Embryonic facial prominence (tissue), 1 donor: ENCODE measurements at regions not wholly inside any gene's neighbourhood (a gene's known extent, or its start where the extent isn't known, plus 50 kb on each side); places are given as distances from the start of the nearest gene placed in this dataset.

Experiments used
- DNase-seq: peaks from one replicate; pipeline ENCODE4 v3.0.0-alpha.2; 2016; ENCODE audit errors: extremely low spot score

- DNase-seq: no peak
These were observed 78.1 kb upstream of the ZEB2 start for GRCh38 chr2:144597894-144598593.

DNA sequence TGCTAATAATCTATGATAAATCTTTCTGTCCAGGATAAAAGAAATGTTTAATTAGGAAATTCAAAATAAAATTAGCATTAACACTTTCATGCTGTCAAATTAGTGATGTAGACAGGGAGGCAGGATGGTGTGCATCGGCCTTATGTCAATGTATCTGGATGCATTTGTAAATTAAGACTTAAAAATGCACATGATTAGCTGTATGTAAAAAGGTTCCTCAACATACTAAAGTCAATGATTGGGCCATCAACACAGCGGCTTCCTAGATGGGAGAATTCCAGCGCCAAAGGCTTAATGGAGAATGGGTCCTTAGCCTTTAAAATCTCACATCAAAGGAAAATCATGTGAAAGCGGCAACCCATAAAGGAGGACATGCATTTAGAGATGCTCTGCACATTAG lies 77.5 kb upstream of the ZEB2 start:
- DNase-seq: no peak

- DNase-seq: no peak
These were observed 76.4 kb upstream of the ZEB2 start for GRCh38 chr2:144596073-144596871.

GRCh38 chr2:144595686-144596072 lies 75.8 kb upstream of the ZEB2 start:
- no peak for DNase-seq

- DNase-seq: no peak
These were observed 75.4 kb upstream of the ZEB2 start for GRCh38 chr2:144595279-144595678.

GRCh38 chr2:144593803-144594202 lies 73.9 kb upstream of the ZEB2 start:
- no peak for DNase-seq

DNA sequence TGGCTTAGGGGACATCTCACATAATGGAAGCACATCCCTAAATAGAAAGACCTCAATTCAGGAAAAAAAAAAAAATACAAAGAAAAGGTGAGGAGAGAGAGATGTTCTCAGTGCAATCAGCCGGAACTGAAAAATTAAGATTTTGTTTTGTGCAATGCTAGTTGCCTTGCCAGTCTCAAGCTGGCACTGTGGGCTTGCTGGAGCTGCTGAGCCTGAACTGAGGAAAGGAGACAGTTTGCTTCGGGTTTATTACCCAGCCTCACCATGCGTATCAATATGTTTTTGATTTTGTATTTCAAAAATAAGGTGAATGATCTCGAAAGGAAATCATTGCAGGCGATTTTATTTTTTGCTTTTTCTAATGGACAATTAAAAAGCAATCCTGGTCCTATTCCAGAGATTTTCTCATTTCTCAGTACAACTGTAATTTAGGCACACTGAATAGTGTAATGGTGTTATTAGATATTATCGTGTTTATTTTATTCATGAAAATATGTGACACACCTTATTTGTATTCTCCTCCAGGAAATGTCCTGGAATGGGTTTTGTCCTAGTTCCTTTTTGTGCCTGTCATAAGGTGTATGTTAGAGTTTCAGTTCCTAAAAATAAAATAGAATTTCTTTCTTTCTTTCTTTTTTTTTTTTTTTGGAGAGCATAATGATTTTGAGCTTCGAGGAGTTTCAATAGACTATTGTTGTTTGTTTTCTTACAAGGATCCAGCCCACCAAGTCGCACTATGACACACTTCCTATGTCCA lies 72.8 kb upstream of the ZEB2 start:
- no peak for DNase-seq

DNA sequence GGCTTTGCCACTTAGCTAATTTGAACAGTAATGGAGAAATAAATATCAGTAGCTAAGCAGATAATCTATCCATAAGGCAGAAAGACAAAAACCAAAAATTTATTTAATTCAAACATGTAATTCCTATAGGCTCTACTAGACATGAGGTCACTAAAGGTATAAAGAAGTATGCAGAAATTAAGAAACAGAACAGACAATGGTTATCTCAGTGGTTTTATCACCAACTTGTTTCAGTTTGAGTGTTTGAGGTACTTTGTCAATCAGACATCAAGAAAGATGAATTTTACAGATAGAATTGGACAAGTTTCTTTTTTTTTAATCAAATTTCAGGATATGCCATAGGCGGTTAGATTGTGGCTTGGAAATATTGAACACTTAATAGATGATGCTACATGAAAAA lies 67.4 kb upstream of the ZEB2 start:
- DNase-seq: no peak

DNA sequence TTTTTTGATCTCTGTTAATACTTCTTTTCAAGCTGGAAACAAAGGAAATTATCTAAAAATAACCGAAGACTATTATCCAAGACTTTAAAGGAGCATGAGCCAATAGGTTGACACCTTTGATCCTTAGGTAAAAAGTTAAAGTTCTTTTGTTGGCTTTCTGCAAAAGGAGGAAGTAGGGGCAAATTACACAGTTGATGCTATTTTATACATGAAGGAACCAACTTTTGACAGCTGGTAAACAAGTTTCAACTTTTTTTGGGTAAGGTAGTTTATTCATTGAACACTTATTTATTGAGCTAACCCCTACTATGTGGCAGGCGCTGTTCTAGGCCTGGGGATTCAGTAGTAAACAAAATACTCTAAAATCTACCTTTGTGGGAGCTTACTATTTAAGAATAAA lies 66.6 kb upstream of the ZEB2 start:
- DNase-seq: no peak

GRCh38 chr2:144583741-144584453 lies 64.0 kb upstream of the ZEB2 start:
- no peak for DNase-seq

- DNase-seq: no peak
These were observed 63.4 kb upstream of the ZEB2 start for GRCh38 chr2:144583381-144583729.

GRCh38 chr2:144582651-144583380 lies 62.9 kb upstream of the ZEB2 start:
- DNase-seq: no peak

DNA sequence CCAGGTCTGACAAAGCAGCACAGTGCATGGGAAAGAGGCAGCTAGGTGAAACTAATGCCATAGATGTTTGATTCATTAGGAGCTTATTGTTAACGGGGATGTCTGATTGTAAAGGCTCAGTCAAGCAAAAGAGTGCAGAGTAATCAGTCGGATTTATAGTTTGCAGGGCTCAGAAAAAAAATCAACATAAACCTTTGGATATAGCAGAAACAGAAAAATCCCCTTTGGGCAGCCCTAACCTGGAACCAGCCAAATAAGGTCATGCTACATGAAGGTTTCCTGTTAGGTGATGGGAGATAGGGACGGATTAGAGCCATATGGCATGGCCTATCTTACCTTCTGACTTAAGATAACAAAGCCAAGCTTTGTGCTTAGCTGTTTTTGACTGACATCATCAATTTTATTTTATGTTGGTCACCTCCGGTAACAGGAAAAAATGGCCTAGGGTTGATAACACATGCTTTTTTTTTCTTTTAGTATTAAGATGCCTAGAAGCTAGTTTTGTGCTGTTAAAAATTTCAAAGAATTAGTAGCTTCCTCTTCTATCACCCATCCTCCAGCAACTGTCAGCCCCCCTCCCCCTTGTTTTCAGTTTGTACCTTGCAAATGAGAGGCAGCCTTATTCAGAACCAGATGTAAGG lies 60.7 kb upstream of the ZEB2 start:
- no peak for DNase-seq

GRCh38 chr2:144579556-144579955 lies 59.6 kb upstream of the ZEB2 start:
- DNase-seq: no peak

- no peak for DNase-seq
These were observed 58.2 kb upstream of the ZEB2 start for GRCh38 chr2:144578099-144578498.

DNA sequence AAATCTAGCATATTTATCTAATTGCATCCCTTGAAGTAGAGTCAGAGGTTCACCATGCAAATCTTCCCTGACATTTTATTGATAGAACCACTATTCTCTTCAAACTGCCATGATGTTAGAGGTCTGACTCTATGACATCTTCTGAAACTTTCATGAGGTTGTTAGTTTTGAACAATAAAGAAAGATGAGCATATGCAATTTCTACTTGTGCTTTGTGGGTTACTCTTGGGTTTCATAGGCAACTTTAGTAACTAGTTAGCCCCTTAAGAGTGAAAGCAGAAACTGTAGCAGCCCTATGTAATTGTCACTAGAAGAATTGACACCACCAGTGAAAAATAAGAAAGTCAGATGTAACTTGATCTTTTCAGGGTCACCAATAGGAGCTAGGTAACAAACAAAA lies 53.1 kb upstream of the ZEB2 start:
- no peak for DNase-seq

DNA sequence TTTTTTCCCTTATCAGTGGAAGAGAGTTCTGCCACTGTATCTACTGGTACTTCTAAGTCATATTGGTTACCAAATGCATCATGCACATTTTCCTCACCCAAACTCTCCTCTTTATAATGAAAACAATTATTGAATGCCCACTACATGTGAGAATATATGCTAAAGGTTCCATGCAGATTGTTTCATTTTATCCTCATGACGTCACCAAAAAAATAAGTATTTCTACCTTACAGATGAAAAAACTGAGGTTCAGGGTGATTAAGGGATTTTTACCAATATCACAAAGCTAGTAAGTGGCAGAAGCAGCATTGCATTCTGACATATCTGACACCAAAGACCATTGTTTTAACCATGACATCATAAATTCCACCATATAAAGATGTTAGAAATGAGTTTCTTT lies 51.9 kb upstream of the ZEB2 start:
- DNase-seq: no peak

- no peak for DNase-seq
These were observed 50.6 kb upstream of the ZEB2 start for GRCh38 chr2:144570566-144570965.
